ENCODE measurements at regions not wholly inside any gene's neighbourhood (a gene's known extent, or its start where the extent isn't known, plus 50 kb on each side); places are given as distances from the start of the nearest gene placed in this dataset.
"Not testable (repeated sequence)": the region's sequence is repeated elsewhere in the genome, so short reads cannot be mapped to it uniquely, and the experiment has no call there.

DNA sequence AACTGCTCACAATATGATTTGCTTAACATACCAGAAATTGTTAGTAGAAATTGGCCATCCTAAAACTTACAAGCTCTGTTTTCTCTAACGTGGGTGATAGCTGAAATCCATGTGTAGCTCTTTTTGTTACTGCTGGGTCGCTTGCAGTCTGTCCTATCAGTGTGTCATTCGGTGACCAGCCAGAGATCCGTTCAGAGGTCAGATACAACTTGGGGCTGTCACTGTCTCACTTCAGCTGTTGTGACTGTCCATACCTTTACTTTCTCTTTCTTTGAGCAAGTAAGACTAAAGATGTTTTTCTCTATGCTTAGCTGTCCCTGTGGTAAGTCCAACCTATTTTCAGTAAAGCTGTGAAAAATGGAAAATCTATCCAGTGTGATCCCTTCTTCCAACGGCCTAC is 282.9 kb upstream of the KCNH7 start:
- Mint-ChIP-seq H3K4me1 (no peaks in the 10 kb centered on the region), H3K4me3 (no peak overlapping the region), H3K36me3 (ENCODE audit: low read depth) (no peaks in the 10 kb centered on the region), H3K27me3 (no peaks in the 10 kb centered on the region), H3K27ac (no peak overlapping the region)
- DNase-seq (no peak), ATAC-seq (no peak)
- no peaks in the 10 kb centered on the region for H3K9me3 ChIP-seq (ENCODE audit: control insufficient read depth, low read length, poor library complexity, severe bottlenecking)

GRCh38 chr2:163119966-163120365 is 281.4 kb upstream of the KCNH7 start:
- Mint-ChIP-seq H3K4me3 (no peak overlapping the region), H3K27ac (no peak overlapping the region), H3K36me3 (ENCODE audit: low read depth) (no peaks in the 10 kb centered on the region), H3K27me3 (no peaks in the 10 kb centered on the region), H3K4me1 (no peaks in the 10 kb centered on the region)
- H3K9me3 ChIP-seq (ENCODE audit: control insufficient read depth, low read length, poor library complexity, severe bottlenecking), result no peaks in the 10 kb centered on the region
- DNase-seq (no peak), ATAC-seq (no peak)

DNA sequence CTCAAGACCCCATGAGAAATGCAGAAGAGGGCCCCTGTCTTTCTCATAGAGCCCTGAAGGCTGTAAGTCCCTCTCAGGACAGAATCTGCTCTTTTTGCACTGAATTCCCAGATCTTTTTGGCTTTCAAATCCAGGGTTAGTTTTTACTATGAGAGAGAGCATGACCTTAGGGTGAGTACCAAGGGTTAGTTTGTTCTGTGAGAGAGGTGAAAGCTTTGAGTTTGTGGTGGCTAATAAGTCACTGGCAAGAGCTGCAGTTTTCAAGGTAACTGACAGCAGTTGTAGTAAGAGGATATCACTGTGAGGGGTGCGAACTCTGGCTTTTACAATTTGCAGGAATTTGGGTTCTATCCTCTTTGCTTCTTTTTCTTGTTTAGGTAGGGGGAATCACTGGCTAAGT is 248.4 kb upstream of the KCNH7 start:
- H3K4me3 Mint-ChIP-seq, result no peak overlapping the region
- no peak for ATAC-seq
- no peaks in the 10 kb centered on the region for H3K36me3 Mint-ChIP-seq (ENCODE audit: low read depth)

DNA sequence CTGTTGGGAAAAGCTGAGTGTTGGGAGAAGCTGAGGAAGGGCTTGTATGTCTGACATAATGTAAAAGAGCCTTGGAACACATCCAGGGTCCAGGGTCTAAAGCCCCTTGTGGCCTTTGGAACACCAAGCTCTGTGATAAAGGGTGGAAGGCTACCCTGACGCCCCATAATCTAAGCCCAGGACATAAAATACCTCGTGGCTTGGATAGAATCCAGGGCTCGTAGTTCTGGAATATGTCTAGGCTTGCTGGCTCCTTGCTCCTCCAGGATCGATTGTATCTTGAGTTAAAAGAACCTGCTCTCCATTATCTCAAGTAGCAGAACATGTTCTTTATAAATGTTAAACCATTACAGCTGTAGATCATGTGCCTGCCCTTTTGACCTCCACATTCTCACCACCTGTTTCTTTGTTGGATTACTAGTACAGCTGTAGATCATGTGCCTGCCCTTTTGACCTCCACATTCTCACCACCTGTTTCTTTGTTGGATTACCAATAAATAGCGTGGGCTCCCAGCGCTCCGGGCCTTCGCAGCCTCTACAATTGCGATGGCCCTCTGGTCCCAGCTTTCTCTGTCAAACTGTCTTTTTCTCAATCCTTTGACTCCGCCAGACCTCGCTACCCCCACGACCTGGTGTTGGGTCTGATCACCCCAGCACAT is 246.9 kb upstream of the KCNH7 start:
- not testable (repeated sequence) for H3K27ac Mint-ChIP-seq; H3K36me3 Mint-ChIP-seq (ENCODE audit: low read depth); H3K27me3 Mint-ChIP-seq; ATAC-seq; H3K4me1 Mint-ChIP-seq; DNase-seq; H3K4me3 Mint-ChIP-seq; H3K9me3 ChIP-seq (ENCODE audit: control insufficient read depth, low read length, poor library complexity, severe bottlenecking)

More for the DNA sequence above, 248.4 kb upstream of the KCNH7 start:
- no peaks in the 10 kb centered on the region for H3K9me3 ChIP-seq (ENCODE audit: control insufficient read depth, low read length, poor library complexity, severe bottlenecking)
- Mint-ChIP-seq H3K27ac (no peak overlapping the region), H3K4me1 (no peaks in the 10 kb centered on the region), H3K27me3 (no peaks in the 10 kb centered on the region)
- no peak for DNase-seq

DNA sequence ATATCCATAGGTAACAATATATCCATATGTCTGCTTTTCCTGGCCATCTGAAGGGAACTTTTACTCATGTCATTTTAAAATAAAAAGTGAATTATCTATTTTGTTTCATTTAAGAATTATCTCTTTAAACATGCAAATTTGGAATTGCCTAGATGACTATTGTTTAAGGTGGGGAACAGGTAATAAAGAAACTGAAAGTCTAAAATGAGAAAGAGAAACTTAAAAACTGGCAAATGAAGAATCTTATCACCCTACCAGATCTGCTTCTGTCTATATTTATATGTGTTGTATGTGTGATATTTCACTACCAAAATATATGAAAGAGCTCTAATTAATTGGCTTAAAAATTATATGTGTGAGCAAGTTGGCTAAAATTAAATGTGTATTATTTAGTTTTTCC is 243.2 kb upstream of the KCNH7 start:
- Mint-ChIP-seq H3K27ac (no peak overlapping the region), H3K36me3 (ENCODE audit: low read depth) (no peaks in the 10 kb centered on the region), H3K4me3 (no peak overlapping the region), H3K4me1 (no peaks in the 10 kb centered on the region), H3K27me3 (no peaks in the 10 kb centered on the region)
- H3K9me3 ChIP-seq (ENCODE audit: control insufficient read depth, low read length, poor library complexity, severe bottlenecking), result no peaks in the 10 kb centered on the region
- ATAC-seq, result no peak
- no peak for DNase-seq

DNA sequence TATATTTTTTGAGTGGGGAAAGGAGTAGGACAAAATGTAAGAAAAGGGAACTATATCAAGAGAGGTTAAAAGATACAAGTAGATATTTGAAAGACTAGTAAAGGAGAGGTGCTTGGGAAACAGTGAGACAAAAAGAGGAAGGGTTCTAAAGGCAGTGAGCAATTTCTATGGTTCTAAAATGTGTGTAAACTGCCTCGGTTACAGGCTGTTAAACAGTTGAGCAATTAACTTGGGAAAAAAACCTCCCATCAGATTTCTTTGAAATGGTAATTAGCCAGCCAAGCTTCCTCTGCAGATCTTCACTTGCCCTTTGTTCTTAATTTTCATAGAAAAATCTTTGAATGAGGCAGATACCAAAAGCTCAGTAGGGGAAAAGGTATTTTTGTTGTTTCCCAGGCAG is 238.7 kb upstream of the KCNH7 start:
- Mint-ChIP-seq H3K27me3 (no peaks in the 10 kb centered on the region), H3K27ac (no peak overlapping the region), H3K4me1 (no peaks in the 10 kb centered on the region), H3K36me3 (ENCODE audit: low read depth) (no peaks in the 10 kb centered on the region), H3K4me3 (no peak overlapping the region)
- H3K9me3 ChIP-seq (ENCODE audit: control insufficient read depth, low read length, poor library complexity, severe bottlenecking), result no peaks in the 10 kb centered on the region
- ATAC-seq (no peak), DNase-seq (no peak)

GRCh38 chr2:163066085-163066484 is 227.5 kb upstream of the KCNH7 start:
- ATAC-seq, result no peak
- H3K4me1 Mint-ChIP-seq, result no peaks in the 10 kb centered on the region
- H3K27me3 Mint-ChIP-seq, result no peaks in the 10 kb centered on the region
- no peaks in the 10 kb centered on the region for H3K36me3 Mint-ChIP-seq (ENCODE audit: low read depth)
- H3K9me3 ChIP-seq (ENCODE audit: control insufficient read depth, low read length, poor library complexity, severe bottlenecking), result no peaks in the 10 kb centered on the region
- no peak overlapping the region for H3K4me3 Mint-ChIP-seq
- DNase-seq, result no peak
- H3K27ac Mint-ChIP-seq, result no peak overlapping the region

DNA sequence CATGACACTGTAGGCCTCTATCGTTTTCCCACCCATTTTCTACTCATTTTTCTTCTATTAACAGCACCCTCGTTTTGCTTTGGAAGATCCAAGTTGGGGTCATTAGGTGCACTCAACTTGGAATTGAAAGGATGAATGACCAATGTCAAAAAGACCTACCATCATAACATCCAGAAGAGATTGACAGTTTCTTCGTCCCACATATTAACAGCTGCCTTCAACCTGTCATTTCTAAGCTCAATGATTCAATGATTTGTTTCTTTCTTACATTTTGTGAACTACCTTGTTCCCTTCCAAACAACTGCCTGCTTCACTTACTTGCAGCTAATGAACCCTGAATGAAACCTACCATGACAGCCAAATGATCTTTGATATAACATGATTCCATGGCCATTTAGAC is 224.0 kb upstream of the KCNH7 start:
- no peak for DNase-seq
- Mint-ChIP-seq H3K27ac (no peak overlapping the region), H3K4me3 (no peak overlapping the region), H3K4me1 (no peaks in the 10 kb centered on the region), H3K27me3 (no peaks in the 10 kb centered on the region), H3K36me3 (ENCODE audit: low read depth) (no peaks in the 10 kb centered on the region)
- no peak for ATAC-seq
- H3K9me3 ChIP-seq (ENCODE audit: control insufficient read depth, low read length, poor library complexity, severe bottlenecking), result no peaks in the 10 kb centered on the region

DNA sequence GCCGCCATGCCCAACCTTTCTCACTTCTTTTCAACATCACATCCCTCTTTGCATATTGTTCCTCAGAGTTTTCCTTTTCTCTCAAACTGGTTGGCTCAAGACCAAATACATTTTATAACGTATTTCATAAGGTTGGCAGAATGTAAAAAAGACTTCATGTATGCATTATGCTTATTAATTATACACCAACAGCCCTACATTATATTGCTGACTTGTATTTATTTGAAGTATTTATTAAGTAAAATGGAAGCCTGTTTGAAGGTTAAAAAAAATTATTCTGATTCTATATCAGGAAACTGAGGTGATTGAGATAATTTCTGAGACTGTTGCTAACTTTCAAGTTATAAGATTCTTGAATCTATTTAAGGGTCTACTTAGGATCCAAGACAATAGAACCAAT is 208.0 kb upstream of the KCNH7 start:
- no peaks in the 10 kb centered on the region for H3K4me1 Mint-ChIP-seq
- no peak for DNase-seq
- H3K27ac Mint-ChIP-seq, result no peak overlapping the region
- no peaks in the 10 kb centered on the region for H3K36me3 Mint-ChIP-seq (ENCODE audit: low read depth)
- no peaks in the 10 kb centered on the region for H3K27me3 Mint-ChIP-seq
- no peaks in the 10 kb centered on the region for H3K9me3 ChIP-seq (ENCODE audit: control insufficient read depth, low read length, poor library complexity, severe bottlenecking)
- ATAC-seq, result no peak
- no peak overlapping the region for H3K4me3 Mint-ChIP-seq

DNA sequence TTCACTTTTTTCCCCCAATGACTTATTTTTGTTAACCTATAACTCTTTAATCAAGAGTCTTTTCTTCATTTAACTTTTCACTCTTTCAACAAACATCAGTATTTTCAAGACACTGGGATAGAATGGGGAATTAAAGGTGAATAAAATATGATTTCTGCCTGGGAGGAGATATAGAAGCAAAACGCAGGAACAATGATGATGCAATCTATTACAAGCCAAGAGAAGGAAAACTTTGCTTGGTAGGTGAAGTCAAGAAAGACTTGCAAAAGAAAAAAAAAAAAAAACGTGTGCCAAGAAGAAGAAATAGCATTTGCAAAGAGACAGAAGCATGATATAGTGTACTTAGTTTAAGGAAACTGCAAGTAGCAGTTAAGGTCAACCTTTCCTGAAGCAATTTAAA is 207.3 kb upstream of the KCNH7 start:
- H3K27ac Mint-ChIP-seq, result no peak overlapping the region
- H3K36me3 Mint-ChIP-seq (ENCODE audit: low read depth), result no peaks in the 10 kb centered on the region
- no peak for ATAC-seq
- H3K27me3 Mint-ChIP-seq, result no peaks in the 10 kb centered on the region
- H3K4me3 Mint-ChIP-seq, result no peak overlapping the region
- no peaks in the 10 kb centered on the region for H3K4me1 Mint-ChIP-seq
- DNase-seq, result no peak
- no peaks in the 10 kb centered on the region for H3K9me3 ChIP-seq (ENCODE audit: control insufficient read depth, low read length, poor library complexity, severe bottlenecking)

DNA sequence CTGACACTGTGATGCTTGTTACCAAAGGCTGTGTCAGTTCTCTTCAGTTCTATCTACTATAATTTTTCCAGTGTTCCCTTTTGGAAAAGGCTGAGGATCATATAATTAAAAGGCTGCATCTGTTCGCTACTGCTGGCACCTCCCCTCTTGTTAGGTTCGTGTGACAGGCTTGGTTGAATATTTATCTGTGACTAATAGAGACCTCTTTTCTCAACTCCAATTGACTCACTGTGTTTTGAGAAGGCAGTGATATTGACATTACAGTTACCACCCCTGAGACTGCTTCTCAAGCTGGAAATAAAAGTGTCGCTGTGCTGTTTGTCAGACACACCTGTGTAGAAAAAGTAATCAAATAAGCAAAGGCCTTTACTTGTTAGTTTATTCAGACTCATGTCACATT is 205.5 kb upstream of the KCNH7 start:
- DNase-seq (no peak), ATAC-seq (no peak)
- no peaks in the 10 kb centered on the region for H3K9me3 ChIP-seq (ENCODE audit: control insufficient read depth, low read length, poor library complexity, severe bottlenecking)
- Mint-ChIP-seq H3K27me3 (no peaks in the 10 kb centered on the region), H3K36me3 (ENCODE audit: low read depth) (no peaks in the 10 kb centered on the region), H3K27ac (no peak overlapping the region), H3K4me1 (no peaks in the 10 kb centered on the region), H3K4me3 (no peak overlapping the region)

DNA sequence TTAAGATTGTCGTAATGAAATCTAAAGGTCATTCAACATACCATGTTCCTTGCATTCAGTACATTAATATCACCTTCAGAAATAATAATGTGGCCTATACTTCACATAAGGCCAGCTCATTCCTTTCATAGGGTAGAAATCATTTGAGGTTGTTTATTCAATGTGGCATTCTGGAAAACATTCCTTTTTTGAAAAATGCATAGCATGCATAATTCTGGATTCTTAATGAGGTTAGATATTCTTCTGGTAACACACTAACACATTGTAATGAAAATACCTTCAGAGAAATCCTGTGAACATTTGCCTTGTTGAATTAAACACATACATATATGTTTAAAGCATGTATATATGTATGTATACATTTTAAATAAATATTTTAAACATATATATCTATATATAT is 204.6 kb upstream of the KCNH7 start:
- Mint-ChIP-seq H3K4me1 (no peaks in the 10 kb centered on the region), H3K27ac (no peak overlapping the region), H3K4me3 (no peak overlapping the region), H3K36me3 (ENCODE audit: low read depth) (no peaks in the 10 kb centered on the region), H3K27me3 (no peaks in the 10 kb centered on the region)
- H3K9me3 ChIP-seq (ENCODE audit: control insufficient read depth, low read length, poor library complexity, severe bottlenecking), result no peaks in the 10 kb centered on the region
- DNase-seq (no peak), ATAC-seq (no peak)

- ATAC-seq (no peak), DNase-seq (no peak)
- no peaks in the 10 kb centered on the region for H3K9me3 ChIP-seq (ENCODE audit: control insufficient read depth, low read length, poor library complexity, severe bottlenecking)
- H3K27me3 Mint-ChIP-seq, result no peaks in the 10 kb centered on the region
- H3K27ac Mint-ChIP-seq, result no peak overlapping the region
- no peaks in the 10 kb centered on the region for H3K4me1 Mint-ChIP-seq
- H3K4me3 Mint-ChIP-seq, result no peak overlapping the region
- no peaks in the 10 kb centered on the region for H3K36me3 Mint-ChIP-seq (ENCODE audit: low read depth)
Observed at GRCh38 chr2:163039266-163039665, 200.7 kb upstream of the KCNH7 start.

GRCh38 chr2:163028807-163029206 is 190.2 kb upstream of the KCNH7 start:
- no peaks in the 10 kb centered on the region for H3K36me3 Mint-ChIP-seq (ENCODE audit: low read depth)
- H3K4me1 Mint-ChIP-seq, result no peaks in the 10 kb centered on the region
- ATAC-seq (no peak), DNase-seq (no peak)
- no peaks in the 10 kb centered on the region for H3K27me3 Mint-ChIP-seq
- no peak overlapping the region for H3K27ac Mint-ChIP-seq
- no peaks in the 10 kb centered on the region for H3K9me3 ChIP-seq (ENCODE audit: control insufficient read depth, low read length, poor library complexity, severe bottlenecking)
- H3K4me3 Mint-ChIP-seq, result no peak overlapping the region

Data from T-helper 17 cell (primary cell).